ENCODE measurements at regions not wholly inside any gene's neighbourhood (a gene's known extent, or its start where the extent isn't known, plus 50 kb on each side); places are given as distances from the start of the nearest gene placed in this dataset.
"Not testable (repeated sequence)": the region's sequence is repeated elsewhere in the genome, so short reads cannot be mapped to it uniquely, and the experiment has no call there.

DNA sequence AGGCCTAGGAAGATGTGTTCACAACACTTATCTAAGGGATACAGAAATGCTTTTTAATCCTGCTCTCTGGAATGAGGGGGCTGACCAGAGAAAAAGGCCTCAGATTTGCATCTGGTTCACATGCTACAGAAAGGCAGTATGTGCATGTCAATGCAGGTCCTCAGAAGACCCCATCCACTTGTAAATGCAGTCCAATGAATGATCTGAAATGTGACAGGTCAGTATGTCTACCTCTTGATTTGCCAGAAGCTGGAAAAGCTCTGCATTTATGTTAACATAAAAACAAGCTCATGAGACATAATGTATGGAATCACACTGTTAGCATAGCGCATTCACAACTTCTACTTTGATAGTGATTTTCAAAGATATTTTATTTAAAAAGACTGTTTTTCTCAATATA, 367.4 kb upstream of the CHORDC1 start:
- no peak for DNase-seq

DNA sequence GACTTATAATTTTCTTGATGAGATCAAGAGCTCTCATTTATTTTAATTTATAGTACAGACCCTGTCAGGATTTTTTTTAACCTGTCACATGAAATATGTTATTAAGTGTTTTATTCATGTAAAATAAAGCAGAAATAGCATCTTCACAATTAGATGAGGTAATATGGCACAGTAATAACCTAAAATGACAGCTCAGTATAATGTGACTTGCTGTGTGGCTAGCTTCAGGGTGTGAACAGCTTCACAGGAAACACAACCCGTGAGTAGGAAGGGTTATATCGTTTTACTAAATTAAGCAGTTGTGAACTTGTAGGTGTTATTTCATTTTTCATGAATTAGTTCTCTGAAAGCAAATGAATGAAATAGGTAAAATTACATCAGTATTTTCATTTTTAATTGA, 366.9 kb upstream of the CHORDC1 start:
- DNase-seq: no peak

DNA sequence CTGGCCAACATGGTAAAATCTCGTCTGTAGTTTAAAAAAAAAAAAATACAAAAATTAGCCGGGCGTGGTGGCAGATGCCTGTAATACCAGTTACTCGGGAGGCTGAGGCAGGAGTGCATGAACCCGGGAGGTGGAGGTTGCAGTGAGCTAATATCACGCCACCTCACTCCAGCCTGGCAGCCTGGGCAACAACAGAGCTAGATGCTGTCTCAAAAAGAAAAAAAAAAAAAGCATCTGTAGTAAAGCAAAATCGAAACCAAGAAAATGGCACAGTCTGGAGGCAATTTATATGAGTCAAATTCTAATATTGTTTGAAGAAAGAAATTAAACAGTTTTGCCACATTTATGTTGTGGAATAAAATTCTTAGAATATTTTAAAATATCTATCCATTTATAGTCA, 365.0 kb upstream of the CHORDC1 start:
- no peak for DNase-seq

- no peak for DNase-seq
Measured at GRCh38 chr11:90585491-90585890, 362.6 kb upstream of the CHORDC1 start.

GRCh38 chr11:90582999-90583398, 360.1 kb upstream of the CHORDC1 start:
- not testable (repeated sequence) for DNase-seq

GRCh38 chr11:90564531-90564930, 341.7 kb upstream of the CHORDC1 start:
- DNase-seq: no peak

DNA sequence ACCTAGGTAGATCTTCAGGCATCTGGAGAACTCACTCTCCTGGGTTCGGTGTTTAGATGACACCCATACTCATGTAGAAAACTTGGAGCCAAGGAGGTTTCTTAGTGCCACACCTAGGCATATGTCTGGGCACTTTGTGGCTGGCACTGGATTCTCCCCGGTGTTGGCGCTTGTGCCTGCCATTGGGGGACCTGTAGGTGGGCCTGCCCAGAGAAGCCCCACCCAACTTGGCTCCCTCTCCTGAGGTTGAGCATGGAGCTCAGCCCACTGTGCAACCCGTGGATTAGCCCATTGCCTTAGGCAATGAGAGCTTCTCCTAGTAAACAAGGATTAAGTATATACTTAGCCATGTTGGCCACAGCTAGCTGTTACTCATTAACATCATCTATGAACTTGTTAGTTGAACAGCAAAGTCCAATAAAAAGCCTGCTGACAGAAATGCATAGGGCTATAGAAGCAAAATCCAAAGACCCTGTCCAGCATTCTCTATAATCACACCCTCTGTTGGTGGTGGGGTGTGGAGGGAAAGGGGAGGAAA, 335.5 kb upstream of the CHORDC1 start:
- no peak for DNase-seq

DNA sequence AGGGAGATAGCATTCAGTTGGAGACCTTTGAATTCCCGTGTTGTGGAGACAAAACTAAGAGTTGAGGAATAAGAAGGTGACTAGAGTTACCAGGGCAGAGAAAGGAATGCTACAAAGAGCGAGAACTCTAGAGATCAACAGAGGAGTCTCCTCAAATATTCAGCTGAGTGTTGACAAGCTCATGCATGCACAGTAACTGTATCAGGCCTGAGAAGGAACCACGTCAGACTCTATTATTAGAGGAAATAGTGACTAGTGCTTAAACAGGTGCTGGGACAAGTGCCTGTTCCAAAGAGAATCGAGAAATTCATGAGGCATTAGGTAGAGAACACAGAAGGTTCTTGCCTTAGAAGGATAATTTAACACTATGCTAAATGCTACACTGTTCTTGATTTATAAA, 333.8 kb upstream of the CHORDC1 start:
- DNase-seq: peak; percentile 77

GRCh38 chr11:90556026-90556425, 333.2 kb upstream of the CHORDC1 start:
- no peak for DNase-seq

- no peak for DNase-seq
Measured at GRCh38 chr11:90555477-90555876, 332.6 kb upstream of the CHORDC1 start.

DNA sequence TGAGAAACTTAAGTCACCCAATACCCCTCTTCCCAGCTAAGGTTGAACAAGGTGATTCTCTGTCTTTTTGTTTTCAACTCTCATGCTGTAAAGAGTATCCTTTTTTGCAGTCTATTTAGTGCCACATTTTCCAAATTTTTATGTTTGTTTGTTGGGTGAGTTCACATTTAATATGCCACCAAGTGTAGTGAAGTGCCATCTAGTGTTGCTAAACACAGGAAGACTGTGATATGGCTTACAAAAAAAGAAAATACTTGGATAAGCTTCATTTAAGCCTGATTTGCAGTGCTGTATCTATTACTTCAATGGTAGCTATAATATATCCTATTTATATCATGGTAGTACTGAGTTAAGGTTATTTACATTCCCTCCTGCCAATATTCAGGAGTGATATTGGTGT, 319.2 kb upstream of the CHORDC1 start:
- no peak for DNase-seq

DNA sequence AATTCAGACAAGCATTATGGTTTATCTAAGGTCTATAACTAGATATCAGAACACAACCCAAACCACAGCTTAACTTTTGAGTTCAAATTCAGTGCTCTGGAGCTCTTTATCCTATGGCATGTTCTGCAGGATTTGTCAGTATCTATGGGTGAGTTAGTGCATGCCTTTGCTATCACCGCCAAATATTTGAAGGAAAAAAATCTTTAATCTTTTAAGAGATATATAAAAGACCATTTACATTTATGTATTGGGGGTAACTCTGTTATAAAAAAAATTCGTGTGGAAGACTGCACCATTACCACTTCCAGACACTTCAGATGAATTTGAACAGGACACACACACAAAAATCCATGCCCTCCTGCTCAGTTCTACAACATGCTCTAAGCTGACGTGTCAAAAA, 313.5 kb upstream of the CHORDC1 start:
- DNase-seq: no peak

DNA sequence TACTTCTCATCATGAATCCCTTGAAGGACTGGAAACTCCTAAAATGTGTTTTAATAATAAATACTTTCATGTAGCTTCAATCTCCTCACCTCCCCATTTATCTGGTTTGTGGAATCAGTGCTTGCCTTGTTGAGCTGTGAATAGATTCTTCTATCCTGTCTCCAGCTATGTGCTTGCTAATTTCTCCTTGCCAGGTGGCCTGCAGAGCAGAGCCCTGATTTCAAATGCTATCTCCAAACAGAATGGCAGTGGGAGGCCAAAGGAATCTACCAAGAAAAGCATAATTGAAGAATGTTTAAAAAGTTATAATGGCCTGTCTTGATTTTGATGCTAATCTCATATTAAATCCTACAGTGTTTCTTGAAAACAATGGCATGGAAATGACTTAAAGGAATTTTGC, 309.3 kb upstream of the CHORDC1 start:
- DNase-seq: no peak

DNA sequence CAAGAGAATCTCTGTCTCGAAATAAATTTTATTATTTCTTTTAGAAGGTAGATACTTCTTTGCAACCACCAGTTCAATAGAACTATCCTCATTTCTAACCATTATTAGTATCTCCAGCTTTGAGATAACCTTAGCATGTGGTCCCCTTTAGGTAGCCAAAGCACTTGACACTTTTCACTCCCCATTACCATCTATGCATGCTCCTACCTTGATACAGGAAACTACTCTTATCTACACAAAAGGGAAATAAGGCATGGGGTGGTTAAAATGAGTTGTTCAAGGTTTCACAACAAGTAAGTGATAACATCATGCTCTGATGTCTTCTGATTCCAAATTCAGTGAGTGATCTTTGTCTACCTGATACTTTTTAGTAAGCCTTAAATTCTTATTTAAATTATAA, 308.2 kb upstream of the CHORDC1 start:
- DNase-seq: no peak

GRCh38 chr11:90525962-90526361, 303.1 kb upstream of the CHORDC1 start:
- no peak for DNase-seq

DNA sequence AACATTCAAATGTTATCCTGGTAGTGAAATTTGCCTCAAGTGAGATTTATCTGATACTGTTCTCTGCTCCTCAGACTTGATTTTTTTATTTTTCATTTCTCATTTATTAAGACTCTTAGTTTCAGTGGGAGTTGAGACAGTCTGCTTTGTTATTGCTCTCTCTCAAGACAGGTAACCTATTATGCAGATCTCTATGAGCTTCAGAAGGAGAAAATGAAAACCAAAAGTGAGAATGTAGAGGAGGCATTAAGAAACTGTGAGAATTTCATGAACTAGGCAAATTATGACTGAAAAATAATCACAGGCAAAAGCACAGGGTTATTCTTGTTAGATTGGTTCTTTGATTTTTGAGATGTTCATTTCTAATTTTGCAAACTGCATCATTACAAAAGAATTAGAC, 290.0 kb upstream of the CHORDC1 start:
- DNase-seq: no peak

DNA sequence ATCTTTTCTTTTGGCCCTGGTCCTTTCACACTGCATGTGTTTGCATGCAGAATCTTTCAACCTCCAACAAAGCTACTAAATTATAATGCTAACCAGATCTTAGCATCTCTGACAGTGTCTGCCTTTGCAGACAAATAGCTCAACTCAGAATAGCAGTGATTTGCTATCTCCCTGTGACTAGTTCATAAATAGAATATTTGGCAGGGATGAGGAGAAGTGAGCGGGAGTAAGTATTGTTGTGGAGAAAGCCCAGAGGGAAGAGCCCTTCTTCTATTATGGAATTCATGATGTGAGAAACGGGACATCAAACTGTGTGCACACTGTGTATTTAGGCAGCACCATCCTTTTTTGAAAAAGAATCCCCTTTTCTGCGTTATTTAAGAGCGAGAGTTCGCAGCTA, 288.0 kb upstream of the CHORDC1 start:
- no peak for DNase-seq

DNA sequence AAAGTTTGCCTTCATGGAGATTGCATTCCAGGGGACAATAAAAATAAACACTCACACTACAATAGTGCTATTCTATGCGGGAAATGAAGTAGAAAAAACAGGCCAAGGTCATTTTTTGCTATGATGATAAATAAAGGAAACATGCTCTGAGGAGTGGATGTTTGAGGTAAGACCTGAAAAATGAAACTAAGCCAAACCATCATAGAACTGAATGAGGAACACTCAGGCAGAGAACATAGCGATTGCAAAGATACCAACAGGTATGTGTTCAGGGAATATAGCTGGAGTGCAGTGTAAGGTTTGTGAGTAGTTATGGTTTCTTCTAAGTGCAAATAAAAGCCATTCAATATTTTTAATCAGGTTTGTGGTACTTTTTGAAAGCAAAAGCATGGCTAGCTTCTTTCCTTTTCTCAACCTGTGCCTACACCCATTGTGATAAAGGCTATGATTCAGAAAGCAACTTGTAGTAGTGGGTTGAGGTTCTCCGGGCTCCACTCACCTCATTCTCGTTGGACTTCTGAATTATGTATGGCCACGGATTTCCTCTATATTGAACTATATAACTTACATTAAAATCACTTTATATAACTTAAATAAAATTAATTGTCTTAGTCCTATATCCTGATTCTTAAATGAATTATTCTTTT, 278.2 kb upstream of the CHORDC1 start:
- no peak for DNase-seq

DNA sequence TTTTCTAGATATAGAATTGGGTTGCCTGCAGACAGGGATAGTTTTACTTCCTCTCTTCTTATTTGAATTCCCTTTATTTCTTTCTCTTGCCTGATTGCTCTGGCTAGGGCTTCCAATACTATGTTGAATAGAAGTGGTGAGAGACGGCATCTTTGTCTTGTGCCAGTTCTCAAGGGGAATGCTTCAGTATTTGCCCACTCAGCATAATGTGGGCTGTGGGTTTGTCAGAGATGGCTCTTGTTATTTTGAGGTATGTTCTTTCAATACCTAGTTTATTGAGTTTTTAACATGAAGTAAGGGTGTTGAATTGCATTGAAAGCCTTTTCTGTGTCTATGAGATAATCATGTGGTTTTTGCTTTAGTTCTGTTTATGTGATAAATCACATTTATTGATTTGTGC, 273.9 kb upstream of the CHORDC1 start:
- no peak for DNase-seq

DNA sequence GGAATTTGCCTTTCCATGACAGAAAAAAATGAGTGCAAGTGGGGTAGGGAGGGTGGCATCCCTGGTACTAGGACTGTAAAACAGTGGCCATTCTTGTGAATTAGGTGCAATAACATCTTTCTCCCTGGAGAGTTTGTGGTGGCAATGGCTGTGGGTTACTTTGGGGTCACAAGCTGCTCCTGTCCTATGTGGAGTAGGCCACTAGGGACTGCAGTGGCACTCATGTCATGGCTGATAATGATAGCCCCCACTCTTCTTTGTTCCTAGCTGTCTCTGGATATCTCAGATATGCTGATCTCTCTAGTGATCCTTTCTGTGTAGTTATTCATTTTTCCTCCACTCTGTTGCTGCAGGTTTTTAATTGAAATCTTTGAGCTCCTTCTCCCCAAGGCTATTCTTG, 270.5 kb upstream of the CHORDC1 start:
- no peak for DNase-seq

- DNase-seq: no peak
Measured at GRCh38 chr11:90491466-90491865, 268.6 kb upstream of the CHORDC1 start.

DNA sequence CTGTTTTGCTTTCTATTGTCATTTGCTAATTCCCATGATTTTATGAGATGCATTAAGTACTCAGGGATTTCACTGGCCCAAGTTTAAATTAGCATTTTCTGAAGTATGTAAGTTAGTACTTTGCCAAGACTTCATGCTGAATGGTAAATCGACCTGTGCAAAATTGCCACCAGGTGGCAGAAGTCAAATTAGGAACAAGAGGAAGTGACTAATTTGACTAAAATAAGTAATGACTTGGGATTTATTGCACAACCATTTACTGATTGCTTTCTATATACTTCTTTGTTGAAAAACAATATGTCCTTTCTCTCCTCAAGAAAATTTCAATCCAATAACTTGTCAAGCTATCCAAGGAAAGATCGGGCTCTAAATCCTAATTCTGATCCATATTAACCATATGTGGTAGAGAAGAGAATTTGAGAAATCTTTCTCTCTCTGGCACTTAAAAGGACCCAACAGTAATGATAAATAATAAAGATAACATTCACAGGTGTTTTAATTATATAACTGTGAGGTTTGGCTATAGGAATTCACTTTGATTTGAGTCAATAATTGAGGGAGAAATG, 253.7 kb upstream of the CHORDC1 start:
- DNase-seq: no peak

- DNase-seq: no peak
Measured at GRCh38 chr11:90468923-90469322, 246.1 kb upstream of the CHORDC1 start.

GRCh38 chr11:90465553-90465952, 242.7 kb upstream of the CHORDC1 start:
- DNase-seq: no peak

- DNase-seq: not testable (repeated sequence)
Measured at GRCh38 chr11:90455347-90455920, 232.6 kb upstream of the CHORDC1 start.
